ENCODE measurements at regions not wholly inside any gene's neighbourhood (a gene's known extent, or its start where the extent isn't known, plus 50 kb on each side); places are given as distances from the start of the nearest gene placed in this dataset.
"Not testable (repeated sequence)": the region's sequence is repeated elsewhere in the genome, so short reads cannot be mapped to it uniquely, and the experiment has no call there.

GRCh38 chr9:30201024-30201423 lies 2183.4 kb upstream of the ACO1 start:
- no peak for FAIRE-seq

GRCh38 chr9:30235068-30235467 lies 2149.4 kb upstream of the ACO1 start:
- DNase-seq (ENCODE audit: low spot score in 2 of 2) (no peak), FAIRE-seq (no peak)

More at GRCh38 chr9:30201024-30201423, 2183.4 kb upstream of the ACO1 start:
- DNase-seq (ENCODE audit: low spot score in 2 of 2): no peak

- FAIRE-seq: no peak
Measured at GRCh38 chr9:30235564-30235963, 2148.9 kb upstream of the ACO1 start.

GRCh38 chr9:30239878-30240277 lies 2144.6 kb upstream of the ACO1 start:
- FAIRE-seq (no peak), DNase-seq (ENCODE audit: low spot score in 2 of 2) (no peak)

More at GRCh38 chr9:30235564-30235963, 2148.9 kb upstream of the ACO1 start:
- no peak for DNase-seq (ENCODE audit: low spot score in 2 of 2)

- DNase-seq (ENCODE audit: low spot score in 2 of 2): no peak
- no peak for FAIRE-seq
Measured at GRCh38 chr9:30243467-30243866, 2141.0 kb upstream of the ACO1 start.

- FAIRE-seq (no peak), DNase-seq (ENCODE audit: low spot score in 2 of 2) (no peak)
Measured at GRCh38 chr9:30244877-30245276, 2139.6 kb upstream of the ACO1 start.

- DNase-seq (ENCODE audit: low spot score in 2 of 2): no peak
- FAIRE-seq: no peak
Measured at GRCh38 chr9:30250872-30251271, 2133.6 kb upstream of the ACO1 start.

- DNase-seq (ENCODE audit: low spot score in 2 of 2) (no peak), FAIRE-seq (no peak)
Measured at GRCh38 chr9:30258094-30258493, 2126.3 kb upstream of the ACO1 start.

- DNase-seq (ENCODE audit: low spot score in 2 of 2): no peak
- FAIRE-seq: no peak
Measured at GRCh38 chr9:30280229-30280900, 2104.1 kb upstream of the ACO1 start.

GRCh38 chr9:30289435-30289834 lies 2095.0 kb upstream of the ACO1 start:
- no peak for FAIRE-seq
- DNase-seq (ENCODE audit: low spot score in 2 of 2): no peak

GRCh38 chr9:30292026-30292425 lies 2092.4 kb upstream of the ACO1 start:
- not testable (repeated sequence) for DNase-seq (ENCODE audit: low spot score in 2 of 2); FAIRE-seq

GRCh38 chr9:30293231-30293630 lies 2091.2 kb upstream of the ACO1 start:
- DNase-seq (ENCODE audit: low spot score in 2 of 2) (no peak), FAIRE-seq (no peak)

- FAIRE-seq (no peak), DNase-seq (ENCODE audit: low spot score in 2 of 2) (no peak)
Measured at GRCh38 chr9:30299126-30299780, 2085.2 kb upstream of the ACO1 start.

- FAIRE-seq (no peak), DNase-seq (ENCODE audit: low spot score in 2 of 2) (no peak)
Measured at GRCh38 chr9:30301271-30301963, 2083.0 kb upstream of the ACO1 start.

- no peak for DNase-seq (ENCODE audit: low spot score in 2 of 2)
- FAIRE-seq: no peak
Measured at GRCh38 chr9:30310711-30311110, 2073.7 kb upstream of the ACO1 start.

GRCh38 chr9:30329431-30329830 lies 2055.0 kb upstream of the ACO1 start:
- DNase-seq (ENCODE audit: low spot score in 2 of 2) (no peak), FAIRE-seq (no peak)

- FAIRE-seq: no peak
- no peak for DNase-seq (ENCODE audit: low spot score in 2 of 2)
Measured at GRCh38 chr9:30348904-30349303, 2035.5 kb upstream of the ACO1 start.

- FAIRE-seq (no peak), DNase-seq (ENCODE audit: low spot score in 2 of 2) (no peak)
Measured at GRCh38 chr9:30349526-30350513, 2034.6 kb upstream of the ACO1 start.

GRCh38 chr9:30356221-30356620 lies 2028.2 kb upstream of the ACO1 start:
- FAIRE-seq (no peak), DNase-seq (ENCODE audit: low spot score in 2 of 2) (no peak)

- no peak for FAIRE-seq
- DNase-seq (ENCODE audit: low spot score in 2 of 2): no peak
Measured at GRCh38 chr9:30362373-30362772, 2022.1 kb upstream of the ACO1 start.

Measured in frontal cortex (tissue), 3 donors.